ENCODE measurements at regions not wholly inside any gene's neighbourhood (a gene's known extent, or its start where the extent isn't known, plus 50 kb on each side); places are given as distances from the start of the nearest gene placed in this dataset.
"Not testable (repeated sequence)": the region's sequence is repeated elsewhere in the genome, so short reads cannot be mapped to it uniquely, and the experiment has no call there.

DNA sequence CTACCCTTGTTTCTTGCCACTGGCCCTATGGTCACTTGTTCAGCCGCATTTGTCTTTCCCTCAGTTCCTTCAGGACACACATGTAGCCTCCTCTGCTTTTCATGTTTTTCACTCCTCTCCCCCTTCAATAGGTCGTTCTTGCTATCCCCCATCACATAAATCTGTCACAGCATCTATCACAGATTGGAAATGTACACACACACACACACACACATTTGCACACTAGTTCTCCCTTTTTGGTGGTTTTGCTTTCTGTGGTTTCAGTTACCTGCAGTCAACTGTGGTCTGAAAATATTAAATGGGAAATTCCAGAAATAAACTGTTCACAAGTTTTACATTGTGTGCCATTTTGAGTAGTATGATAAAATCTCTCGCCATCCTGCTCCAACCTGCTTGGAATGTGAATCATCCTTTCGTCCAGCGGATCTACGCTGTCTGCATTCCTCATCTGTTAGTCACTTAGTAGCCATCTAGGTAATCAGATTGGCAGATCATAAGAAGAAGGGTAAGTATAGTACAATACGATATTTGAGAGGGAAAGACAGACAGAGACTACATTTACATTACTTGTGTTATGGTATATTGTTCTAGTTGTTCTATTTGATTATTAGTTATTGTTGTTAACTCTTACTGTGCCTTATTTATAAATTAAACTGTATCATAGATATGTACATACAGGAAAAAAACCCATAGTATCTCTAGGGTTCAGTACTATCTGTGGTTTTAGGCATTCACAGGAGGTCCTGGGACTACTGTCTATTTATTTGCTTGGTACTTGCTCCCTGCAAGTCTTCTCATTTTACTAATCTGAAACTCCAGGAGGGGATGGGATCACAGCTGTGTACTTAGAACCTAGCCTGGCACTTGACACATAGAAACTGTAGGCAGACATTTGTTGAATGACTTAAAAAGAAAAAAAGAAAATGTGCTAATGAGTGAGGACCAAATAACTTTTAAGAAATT is 86.1 kb upstream of the PNPT1 start:
- ChIA-PET CTCF (interaction anchor here (2.1 kb wide), 1 partner anchor 181 kb away, joined by 6 read pairs; no protein-coding TSS in a partner anchor), POLR2A (no interaction called here)
- TF ChIP-seq CTCF (IDR thresholded peaks at IDR 0.05; ENCODE audit: insufficient read depth, low read depth, low read length), result no peak
- DNase-seq (ENCODE audit: low read depth), result peak; percentile 19
- no peaks in the 10 kb centered on the region for H3K27me3 ChIP-seq (ENCODE audit: control insufficient read depth, insufficient read depth, low read length)
- H3K4me3 ChIP-seq (ENCODE audit: low read depth, low read length), result no peak overlapping the region
- H3K36me3 ChIP-seq (ENCODE audit: control insufficient read depth, insufficient read depth, low read length), result no peaks in the 10 kb centered on the region

- CTCF ChIA-PET, result interaction anchor here (1.3 kb wide), 1 partner anchor 184 kb away, joined by 8 read pairs; no protein-coding TSS in a partner anchor
- no peak for DNase-seq (ENCODE audit: low read depth)
- TF ChIP-seq CTCF (IDR thresholded peaks at IDR 0.05; ENCODE audit: insufficient read depth, low read depth, low read length), result no peak
- POLR2A ChIA-PET, result no interaction called here
- Histone ChIP-seq H3K27me3 (ENCODE audit: control insufficient read depth, insufficient read depth, low read length) (no peaks in the 10 kb centered on the region), H3K36me3 (ENCODE audit: control insufficient read depth, insufficient read depth, low read length) (no peaks in the 10 kb centered on the region), H3K4me3 (ENCODE audit: low read depth, low read length) (no peak overlapping the region)
These were observed 83.3 kb upstream of the PNPT1 start for GRCh38 chr2:55776966-55777365.

DNA sequence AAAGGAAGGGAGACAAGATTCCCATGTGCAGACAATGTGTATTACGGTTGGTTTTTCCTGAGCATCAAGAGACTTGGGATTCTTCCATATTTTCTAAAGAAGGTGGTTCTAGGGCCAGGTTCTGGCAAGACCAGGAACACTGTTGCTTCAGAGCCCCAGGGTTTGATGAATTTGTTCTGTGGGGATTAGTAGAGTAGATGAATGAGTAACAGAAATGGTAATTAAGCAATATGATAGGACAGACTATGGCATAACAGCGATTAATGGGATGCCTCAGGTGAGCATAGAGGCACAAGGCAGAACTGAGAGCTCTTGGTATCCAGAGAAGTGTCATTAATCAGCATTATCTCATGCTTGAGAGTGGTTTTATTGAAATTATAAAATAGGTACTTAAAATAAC is 82.8 kb upstream of the PNPT1 start:
- CTCF ChIA-PET, result interaction anchor here (1.3 kb wide), 1 partner anchor 185 kb away, joined by 8 read pairs; no protein-coding TSS in a partner anchor

DNA sequence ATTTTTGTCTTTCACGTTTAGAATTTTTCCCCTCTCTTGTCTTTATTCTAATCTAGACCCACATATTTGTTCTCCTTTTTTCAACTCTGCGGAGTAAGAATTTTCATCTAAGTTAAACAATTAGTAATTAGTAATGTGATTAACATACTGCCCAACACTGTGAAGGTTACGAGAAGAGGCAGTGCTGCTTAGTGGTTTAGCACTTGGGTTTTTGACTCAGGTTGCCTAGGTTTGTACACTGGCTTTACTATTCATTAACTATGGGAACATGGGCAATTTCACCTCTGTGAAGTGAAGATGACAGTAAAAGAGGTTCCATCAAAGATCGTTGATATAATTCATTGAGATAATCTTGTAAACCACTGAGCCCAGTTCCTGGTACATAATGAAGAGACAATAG is 82.2 kb upstream of the PNPT1 start:
- H3K27me3 ChIP-seq (ENCODE audit: control insufficient read depth, insufficient read depth, low read length), result no peaks in the 10 kb centered on the region
- H3K4me3 ChIP-seq (ENCODE audit: low read depth, low read length), result no peak overlapping the region
- DNase-seq (ENCODE audit: low read depth), result no peak
- no peaks in the 10 kb centered on the region for H3K36me3 ChIP-seq (ENCODE audit: control insufficient read depth, insufficient read depth, low read length)
- CTCF ChIA-PET, result no interaction called here
- POLR2A ChIA-PET, result no interaction called here
- TF ChIP-seq CTCF (IDR thresholded peaks at IDR 0.05; ENCODE audit: insufficient read depth, low read depth, low read length), result no peak

More for the DNA sequence above, 82.8 kb upstream of the PNPT1 start:
- H3K4me3 ChIP-seq (ENCODE audit: low read depth, low read length), result no peak overlapping the region
- no peak for DNase-seq (ENCODE audit: low read depth)
- no peaks in the 10 kb centered on the region for H3K27me3 ChIP-seq (ENCODE audit: control insufficient read depth, insufficient read depth, low read length)
- no peaks in the 10 kb centered on the region for H3K36me3 ChIP-seq (ENCODE audit: control insufficient read depth, insufficient read depth, low read length)
- POLR2A ChIA-PET, result no interaction called here
- TF ChIP-seq CTCF (IDR thresholded peaks at IDR 0.05; ENCODE audit: insufficient read depth, low read depth, low read length), result no peak

- POLR2A ChIA-PET, CTCF ChIA-PET: not testable (repeated sequence)
These were observed 80.0 kb upstream of the PNPT1 start for GRCh38 chr2:55773651-55774050.

More at GRCh38 chr2:55773651-55774050, 80.0 kb upstream of the PNPT1 start:
- H3K4me3 ChIP-seq (ENCODE audit: low read depth, low read length); H3K36me3 ChIP-seq (ENCODE audit: control insufficient read depth, insufficient read depth, low read length); H3K27me3 ChIP-seq (ENCODE audit: control insufficient read depth, insufficient read depth, low read length); DNase-seq (ENCODE audit: low read depth): not testable (repeated sequence)

All from BJ (cell line).